Subcutaneous abdominal adipose tissue (tissue), 5 donors: ENCODE measurements at regions not wholly inside any gene's neighbourhood (a gene's known extent, or its start where the extent isn't known, plus 50 kb on each side); places are given as distances from the start of the nearest gene placed in this dataset.
"Not testable (repeated sequence)": the region's sequence is repeated elsewhere in the genome, so short reads cannot be mapped to it uniquely, and the experiment has no call there.

Source experiments
- H3K27ac ChIP-seq: one replicate; pipeline ENCODE4 v1.7.0; 2013; ENCODE audit warnings: low read depth, mild to moderate bottlenecking, inconsistent platforms, low read length, moderate library complexity
- H3K27me3 ChIP-seq, 5 donors: one replicate each; pipeline ENCODE4 v1.7.0; 2013; ENCODE audit warnings: low read length in 5 of 5, inconsistent platforms in 1 of 5; ENCODE audit not compliant: control insufficient read depth in 5 of 5, insufficient read depth in 4 of 5
- H3K36me3 ChIP-seq, 5 donors: one replicate each; pipeline ENCODE4 v1.7.0; 2013; ENCODE audit warnings: low read length in 5 of 5; ENCODE audit not compliant: control insufficient read depth in 5 of 5, insufficient read depth in 5 of 5
- H3K4me1 ChIP-seq, 5 donors: one replicate each; pipeline ENCODE4 v1.7.0; 2013; ENCODE audit warnings: low read length in 5 of 5, mild to moderate bottlenecking in 3 of 5, moderate library complexity in 1 of 5; ENCODE audit not compliant: control insufficient read depth in 5 of 5, insufficient read depth in 5 of 5
- H3K4me3 ChIP-seq, 5 donors: one replicate each; pipeline ENCODE4 v1.7.0; 2013; ENCODE audit warnings: low read length in 5 of 5, low read depth in 1 of 5
- H3K9ac ChIP-seq, 5 donors: one replicate each; pipeline ENCODE4 v1.7.0; 2013; ENCODE audit warnings: low read length in 5 of 5, mild to moderate bottlenecking in 4 of 5, moderate library complexity in 3 of 5
- H3K9me3 ChIP-seq, 5 donors: one replicate each; pipeline ENCODE4 v1.7.0; 2013; ENCODE audit warnings: low read length in 5 of 5; ENCODE audit not compliant: control insufficient read depth in 5 of 5
- donor health status: healthy.
- donor health status: healthy.
- donor health status: healthy.
- donor health status: healthy.
- donor health status: healthy.

- Histone ChIP-seq H3K27ac (no peak overlapping the region), H3K27me3 (no peaks in the 10 kb centered on the region), H3K36me3 (no peaks in the 10 kb centered on the region), H3K9ac (no peak overlapping the region), H3K9me3 (no peaks in the 10 kb centered on the region), H3K4me3 (no peak overlapping the region), H3K4me1 (no peaks in the 10 kb centered on the region)
These were observed 2518.5 kb downstream of the ARAP2 start for GRCh38 chr4:33725861-33726260.

- no peaks in the 10 kb centered on the region for H3K9me3 ChIP-seq
- no peaks in the 10 kb centered on the region for H3K27me3 ChIP-seq
- H3K27ac ChIP-seq = no peak overlapping the region
- no peak overlapping the region for H3K4me3 ChIP-seq
- no peak overlapping the region for H3K9ac ChIP-seq
- H3K36me3 ChIP-seq = no peaks in the 10 kb centered on the region
- no peaks in the 10 kb centered on the region for H3K4me1 ChIP-seq
These were observed 2506.6 kb downstream of the ARAP2 start for GRCh38 chr4:33737726-33738125.

GRCh38 chr4:33739884-33740632, 2504.3 kb downstream of the ARAP2 start:
- H3K27ac ChIP-seq = no peak overlapping the region
- H3K27me3 ChIP-seq = no peaks in the 10 kb centered on the region
- no peaks in the 10 kb centered on the region for H3K4me1 ChIP-seq
- no peak overlapping the region for H3K4me3 ChIP-seq
- peaks cover 0 to 4% (median 0%) of the 10 kb centered on the region in 5 donors for H3K9me3 ChIP-seq
- no peaks in the 10 kb centered on the region for H3K36me3 ChIP-seq
- H3K9ac ChIP-seq = no peak overlapping the region

GRCh38 chr4:33740871-33741270, 2503.4 kb downstream of the ARAP2 start:
- H3K4me3 ChIP-seq, H3K36me3 ChIP-seq, H3K27me3 ChIP-seq, H3K9ac ChIP-seq, H3K4me1 ChIP-seq, H3K27ac ChIP-seq, H3K9me3 ChIP-seq: not testable (repeated sequence)

GRCh38 chr4:33746979-33747378, 2497.3 kb downstream of the ARAP2 start:
- no peaks in the 10 kb centered on the region for H3K27me3 ChIP-seq
- H3K9me3 ChIP-seq = peaks cover 0 to 4% (median 0%) of the 10 kb centered on the region in 5 donors
- H3K4me3 ChIP-seq = no peak overlapping the region
- no peaks in the 10 kb centered on the region for H3K4me1 ChIP-seq
- no peaks in the 10 kb centered on the region for H3K36me3 ChIP-seq
- H3K9ac ChIP-seq = no peak overlapping the region
- H3K27ac ChIP-seq = no peak overlapping the region

- no peaks in the 10 kb centered on the region for H3K4me1 ChIP-seq
- no peaks in the 10 kb centered on the region for H3K9me3 ChIP-seq
- H3K4me3 ChIP-seq = no peak overlapping the region
- no peaks in the 10 kb centered on the region for H3K36me3 ChIP-seq
- H3K27ac ChIP-seq = no peak overlapping the region
- H3K9ac ChIP-seq = no peak overlapping the region
- H3K27me3 ChIP-seq = no peaks in the 10 kb centered on the region
These were observed 2493.3 kb downstream of the ARAP2 start for GRCh38 chr4:33751050-33751449.

GRCh38 chr4:33772582-33772981, 2471.7 kb downstream of the ARAP2 start:
- Histone ChIP-seq H3K9ac (no peak overlapping the region), H3K4me3 (no peak overlapping the region), H3K36me3 (no peaks in the 10 kb centered on the region), H3K27ac (no peak overlapping the region), H3K9me3 (no peaks in the 10 kb centered on the region), H3K27me3 (no peaks in the 10 kb centered on the region), H3K4me1 (no peaks in the 10 kb centered on the region)

- Histone ChIP-seq H3K36me3 (no peaks in the 10 kb centered on the region), H3K4me3 (no peak overlapping the region), H3K9ac (no peak overlapping the region)
These were observed 2463.1 kb downstream of the ARAP2 start for GRCh38 chr4:33780952-33781791.

GRCh38 chr4:33785843-33786242, 2458.5 kb downstream of the ARAP2 start:
- no peaks in the 10 kb centered on the region for H3K27me3 ChIP-seq
- no peak overlapping the region for H3K9ac ChIP-seq
- no peak overlapping the region for H3K27ac ChIP-seq
- H3K9me3 ChIP-seq = no peaks in the 10 kb centered on the region
- no peaks in the 10 kb centered on the region for H3K4me1 ChIP-seq
- H3K36me3 ChIP-seq = no peaks in the 10 kb centered on the region
- no peak overlapping the region for H3K4me3 ChIP-seq

More at GRCh38 chr4:33780952-33781791, 2463.1 kb downstream of the ARAP2 start:
- peaks cover 0 to 3% (median 0%) of the 10 kb centered on the region in 5 donors for H3K4me1 ChIP-seq
- no peaks in the 10 kb centered on the region for H3K27me3 ChIP-seq
- no peaks in the 10 kb centered on the region for H3K9me3 ChIP-seq
- H3K27ac ChIP-seq = no peak overlapping the region

- Histone ChIP-seq H3K9me3 (no peaks in the 10 kb centered on the region), H3K4me3 (no peak overlapping the region), H3K9ac (no peak overlapping the region), H3K27me3 (no peaks in the 10 kb centered on the region), H3K36me3 (no peaks in the 10 kb centered on the region), H3K27ac (no peak overlapping the region), H3K4me1 (no peaks in the 10 kb centered on the region)
These were observed 2441.7 kb downstream of the ARAP2 start for GRCh38 chr4:33802578-33802977.
